ENCODE measurements at regions not wholly inside any gene's neighbourhood (a gene's known extent, or its start where the extent isn't known, plus 50 kb on each side); places are given as distances from the start of the nearest gene placed in this dataset.
"Not testable (repeated sequence)": the region's sequence is repeated elsewhere in the genome, so short reads cannot be mapped to it uniquely, and the experiment has no call there.

- no peak overlapping the region for H3K4me3 ChIP-seq
- no peaks in the 10 kb centered on the region for H3K36me3 ChIP-seq
- H3K27me3 ChIP-seq = no peaks in the 10 kb centered on the region
- no peak for DNase-seq
- peaks cover 0 to 3% (median 0%) of the 10 kb centered on the region in 4 donors for H3K9me3 ChIP-seq
- TF ChIP-seq, protein P1, sequence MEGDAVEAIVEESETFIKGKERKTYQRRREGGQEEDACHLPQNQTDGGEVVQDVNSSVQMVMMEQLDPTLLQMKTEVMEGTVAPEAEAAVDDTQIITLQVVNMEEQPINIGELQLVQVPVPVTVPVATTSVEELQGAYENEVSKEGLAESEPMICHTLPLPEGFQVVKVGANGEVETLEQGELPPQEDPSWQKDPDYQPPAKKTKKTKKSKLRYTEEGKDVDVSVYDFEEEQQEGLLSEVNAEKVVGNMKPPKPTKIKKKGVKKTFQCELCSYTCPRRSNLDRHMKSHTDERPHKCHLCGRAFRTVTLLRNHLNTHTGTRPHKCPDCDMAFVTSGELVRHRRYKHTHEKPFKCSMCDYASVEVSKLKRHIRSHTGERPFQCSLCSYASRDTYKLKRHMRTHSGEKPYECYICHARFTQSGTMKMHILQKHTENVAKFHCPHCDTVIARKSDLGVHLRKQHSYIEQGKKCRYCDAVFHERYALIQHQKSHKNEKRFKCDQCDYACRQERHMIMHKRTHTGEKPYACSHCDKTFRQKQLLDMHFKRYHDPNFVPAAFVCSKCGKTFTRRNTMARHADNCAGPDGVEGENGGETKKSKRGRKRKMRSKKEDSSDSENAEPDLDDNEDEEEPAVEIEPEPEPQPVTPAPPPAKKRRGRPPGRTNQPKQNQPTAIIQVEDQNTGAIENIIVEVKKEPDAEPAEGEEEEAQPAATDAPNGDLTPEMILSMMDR (IDR thresholded peaks at IDR 0.05) = no peak
- TF ChIP-seq POLR2A (IDR thresholded peaks at IDR 0.05) = no peak
- no peak overlapping the region for H3K27ac ChIP-seq
- H3K4me1 ChIP-seq = no peaks in the 10 kb centered on the region
These were observed 156.8 kb upstream of the STS start for GRCh38 chrX:6990552-6991193.

GRCh38 chrX:6989858-6990257 is 157.7 kb upstream of the STS start:
- no peak overlapping the region for H3K4me3 ChIP-seq
- no peaks in the 10 kb centered on the region for H3K4me1 ChIP-seq
- no peaks in the 10 kb centered on the region for H3K36me3 ChIP-seq
- TF ChIP-seq, protein P1 (IDR thresholded peaks at IDR 0.05) = no peak
- no peak for TF ChIP-seq POLR2A (IDR thresholded peaks at IDR 0.05)
- no peak for DNase-seq
- peaks cover 0 to 3% (median 0%) of the 10 kb centered on the region in 4 donors for H3K9me3 ChIP-seq
- H3K27ac ChIP-seq = no peak overlapping the region
- no peaks in the 10 kb centered on the region for H3K27me3 ChIP-seq

GRCh38 chrX:6988694-6989093 is 158.8 kb upstream of the STS start:
- H3K9me3 ChIP-seq, H3K4me1 ChIP-seq, H3K27me3 ChIP-seq, DNase-seq, H3K27ac ChIP-seq, H3K36me3 ChIP-seq, H3K4me3 ChIP-seq: not testable (repeated sequence)

DNA sequence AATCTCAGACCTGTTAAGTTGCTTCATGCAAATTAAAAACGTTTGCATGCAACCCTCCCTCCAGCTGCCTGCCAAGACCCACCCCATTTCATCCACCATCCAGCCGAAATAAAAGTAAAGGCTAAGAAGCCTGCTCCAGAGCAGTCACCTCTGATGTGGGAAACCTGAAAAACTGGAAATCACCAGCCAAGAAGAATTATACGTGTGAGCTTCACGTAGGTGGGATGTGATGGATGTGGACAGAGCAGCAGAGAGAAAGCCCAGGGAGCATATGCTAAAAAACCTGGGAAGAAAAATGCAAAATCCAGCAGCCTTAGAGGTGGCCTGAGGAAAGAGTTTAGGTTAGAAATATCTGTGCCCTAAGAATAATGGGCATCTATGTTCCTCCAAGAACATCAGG is 160.6 kb upstream of the STS start:
- Histone ChIP-seq H3K9me3 (no peaks in the 10 kb centered on the region), H3K4me3 (no peak overlapping the region), H3K27me3 (no peaks in the 10 kb centered on the region), H3K36me3 (no peaks in the 10 kb centered on the region), H3K27ac (no peak overlapping the region), H3K4me1 (no peaks in the 10 kb centered on the region)
- no peak for TF ChIP-seq POLR2A (IDR thresholded peaks at IDR 0.05)
- TF ChIP-seq, protein P1 (IDR thresholded peaks at IDR 0.05) = no peak
- DNase-seq = no peak

- TF ChIP-seq, protein P1 (IDR thresholded peaks at IDR 0.05) = no peak
- TF ChIP-seq POLR2A (IDR thresholded peaks at IDR 0.05) = no peak
- no peak overlapping the region for H3K27ac ChIP-seq
- H3K4me3 ChIP-seq = no peak overlapping the region
- H3K27me3 ChIP-seq = no peaks in the 10 kb centered on the region
- H3K36me3 ChIP-seq = no peaks in the 10 kb centered on the region
- H3K4me1 ChIP-seq = no peaks in the 10 kb centered on the region
- H3K9me3 ChIP-seq = no peaks in the 10 kb centered on the region
- DNase-seq = no peak
These were observed 162.0 kb upstream of the STS start for GRCh38 chrX:6985537-6985936.

DNA sequence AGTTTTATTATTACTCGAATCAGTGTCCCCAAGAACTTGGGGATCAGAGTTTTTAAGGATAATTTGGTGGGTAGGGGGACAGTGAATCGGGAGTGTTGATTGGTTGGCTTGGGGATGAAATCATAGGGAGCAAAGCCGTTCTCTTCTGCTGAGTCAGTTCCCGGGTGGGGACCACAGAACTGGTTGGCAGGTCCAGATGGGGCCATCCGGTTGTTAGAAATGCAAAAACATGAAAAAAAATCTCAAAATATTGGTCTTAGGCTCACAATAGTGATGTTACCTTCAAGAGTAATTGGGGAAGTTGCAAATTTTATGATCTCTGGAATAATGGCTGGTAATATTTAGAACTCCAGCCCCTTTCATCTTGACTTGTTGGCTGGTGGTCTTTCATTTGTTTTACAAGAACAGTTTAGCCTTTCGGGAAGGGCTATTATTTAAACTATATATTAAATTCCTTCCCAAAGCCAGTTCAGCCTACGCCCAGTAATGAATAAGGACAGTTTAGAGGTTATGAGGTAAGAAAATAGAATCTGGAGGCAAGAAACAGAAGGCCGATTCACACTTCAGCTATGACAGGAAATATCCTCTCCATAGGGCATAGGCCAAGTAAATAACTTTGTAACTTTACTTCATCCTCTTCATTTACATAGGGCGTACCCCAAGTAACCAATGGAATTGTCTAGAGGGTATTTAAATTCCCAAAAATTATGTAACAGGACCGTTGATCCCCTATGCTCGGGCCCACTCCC is 164.1 kb upstream of the STS start:
- Histone ChIP-seq H3K27ac (no peak overlapping the region), H3K27me3 (no peaks in the 10 kb centered on the region), H3K9me3 (no peaks in the 10 kb centered on the region), H3K36me3 (no peaks in the 10 kb centered on the region), H3K4me3 (no peak overlapping the region), H3K4me1 (no peaks in the 10 kb centered on the region)
- DNase-seq = no peak
- TF ChIP-seq, protein P1 (IDR thresholded peaks at IDR 0.05) = no peak
- no peak for TF ChIP-seq POLR2A (IDR thresholded peaks at IDR 0.05)

All from Peyer's patch (tissue), 4 donors.